GM10266 (cell line): ENCODE measurements at regions not wholly inside any gene's neighbourhood (a gene's known extent, or its start where the extent isn't known, plus 50 kb on each side); places are given as distances from the start of the nearest gene placed in this dataset.

Source experiments
- DNase-seq: peaks from one replicate; pipeline ENCODE4 v3.0.0; 2012; ENCODE audit errors: extremely low spot score
- CTCF ChIP-seq: IDR thresholded peaks from 2 replicates; pipeline ENCODE4 v1.5.1; 2012; ENCODE audit warnings: mild to moderate bottlenecking, low read depth; ENCODE audit not compliant: control insufficient read depth, insufficient read depth; ENCODE audit errors: missing control alignments

DNA sequence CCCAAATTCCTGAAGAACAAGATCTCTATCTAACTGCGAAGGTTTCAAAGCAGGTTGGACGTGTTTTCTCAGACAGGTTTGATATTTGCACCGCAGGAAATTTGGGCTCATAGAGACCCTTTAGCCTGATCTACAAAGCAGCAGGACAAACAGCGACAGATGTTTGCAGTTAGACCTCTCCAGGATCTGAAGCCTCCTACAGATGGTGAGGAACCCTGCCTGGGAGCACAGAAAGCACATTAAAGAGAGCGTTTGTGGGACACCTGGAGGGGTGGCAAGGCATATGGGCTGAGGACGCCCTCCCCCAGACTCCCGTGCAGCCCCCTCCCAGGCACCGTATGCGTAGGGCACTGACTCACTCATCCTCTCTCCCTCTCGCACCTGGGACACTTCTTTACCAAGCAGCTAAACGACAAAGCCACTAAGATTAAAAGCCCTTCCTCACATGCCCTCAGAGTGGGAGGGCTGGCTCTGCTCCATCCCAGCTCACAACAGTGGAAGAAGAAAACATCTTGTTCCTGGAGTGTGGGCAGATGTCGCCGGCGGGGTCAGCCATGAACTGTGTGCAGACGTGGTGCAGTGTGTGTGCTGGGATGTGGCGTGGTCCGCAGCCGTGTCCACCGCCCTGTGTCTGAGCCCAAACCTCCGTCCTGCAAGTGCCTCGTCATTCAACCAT, 249.7 kb upstream of the AFDN start:
- DNase-seq: no peak
- no peak for TF ChIP-seq CTCF

- no peak for TF ChIP-seq CTCF
- no peak for DNase-seq
Observed at GRCh38 chr6:167577891-167578361, 248.8 kb upstream of the AFDN start.

- no peak for DNase-seq
- no peak for TF ChIP-seq CTCF
Observed at GRCh38 chr6:167578371-167578901, 248.3 kb upstream of the AFDN start.

DNA sequence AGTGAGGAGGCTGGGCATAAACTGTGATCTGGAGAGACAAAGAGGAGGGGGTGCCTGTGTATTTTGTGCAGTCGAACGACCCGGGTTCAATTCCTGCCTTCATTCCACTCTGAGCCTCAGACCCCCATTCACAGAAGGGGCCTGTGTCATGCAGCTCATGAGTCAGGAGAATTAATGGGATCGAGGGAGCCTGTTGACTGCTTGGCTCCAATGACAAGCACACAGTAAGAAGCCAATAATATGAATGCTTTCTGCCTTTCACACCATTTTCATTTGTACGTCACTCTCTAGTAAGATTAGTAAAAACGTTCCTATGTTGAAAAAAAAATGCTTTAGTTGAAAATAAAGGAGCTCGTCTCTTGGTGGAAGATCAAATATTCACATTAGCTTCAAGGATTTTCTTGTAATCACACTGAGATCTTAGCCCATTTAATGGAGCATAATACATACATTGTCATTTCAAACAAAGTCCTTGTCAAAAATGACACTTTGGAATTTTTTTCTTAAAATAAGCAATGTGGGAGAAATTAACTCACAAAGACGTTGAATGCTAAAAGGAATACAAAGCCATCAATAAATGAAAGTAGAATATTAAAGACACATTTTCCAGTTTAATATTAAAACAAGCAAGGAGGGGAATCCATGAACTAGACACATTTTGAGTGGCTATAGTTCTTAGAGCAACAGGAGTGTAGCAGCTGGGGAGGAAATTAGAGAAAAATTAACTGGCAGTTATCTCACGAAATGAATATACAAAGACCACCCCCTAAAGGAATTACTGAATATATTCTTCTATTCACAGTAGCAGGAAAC, 246.7 kb upstream of the AFDN start:
- no peak for TF ChIP-seq CTCF

DNA sequence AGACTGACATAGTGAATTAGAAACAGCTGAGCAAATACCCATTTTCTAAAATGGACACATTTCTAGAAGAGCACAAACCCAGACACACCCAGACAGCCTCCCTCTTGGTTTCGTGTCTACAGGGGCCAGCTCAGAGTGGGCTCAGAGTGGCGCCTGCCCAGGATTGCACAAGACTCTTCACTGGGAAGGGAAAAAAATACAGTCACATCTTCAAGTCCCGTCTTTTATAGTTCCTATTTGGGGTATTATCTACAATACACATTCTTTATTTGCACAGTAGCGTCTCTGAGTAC, 246.1 kb upstream of the AFDN start:
- no peak for DNase-seq
- no peak for TF ChIP-seq CTCF

More for the DNA sequence above, 246.7 kb upstream of the AFDN start:
- DNase-seq: no peak

DNA sequence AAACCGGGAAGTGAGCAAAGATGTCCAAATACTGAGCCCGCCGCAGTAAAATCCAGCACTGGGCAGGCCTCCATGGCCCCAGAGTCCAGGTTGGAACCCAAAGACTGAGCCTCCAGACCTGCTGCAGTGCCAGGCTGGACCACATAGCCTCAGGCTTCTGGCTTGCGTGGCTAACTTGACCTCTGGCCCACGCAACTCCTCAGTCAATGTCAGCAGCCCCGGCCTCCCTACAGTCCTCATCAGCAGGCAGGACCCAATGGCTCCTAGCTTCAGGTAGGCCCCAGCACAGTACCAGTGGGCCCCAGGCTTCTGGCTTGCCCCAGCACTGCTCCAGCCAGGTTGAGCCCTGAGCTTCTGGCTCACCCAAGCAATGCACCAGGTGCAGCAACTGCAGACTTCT, 245.1 kb upstream of the AFDN start:
- no peak for TF ChIP-seq CTCF
- DNase-seq: no peak

GRCh38 chr6:167583412-167583811, 243.3 kb upstream of the AFDN start:
- DNase-seq: no peak
- TF ChIP-seq CTCF: no peak
